Nephron (organoid): ENCODE measurements at regions not wholly inside any gene's neighbourhood (a gene's known extent, or its start where the extent isn't known, plus 50 kb on each side); places are given as distances from the start of the nearest gene placed in this dataset.

Source experiments
- H3K27ac Mint-ChIP-seq, 3 experiments: 2 replicates each; pipeline ENCODE4 v1.8.0; 2020; ENCODE audit warnings: mixed read lengths in 3 of 3, mild to moderate bottlenecking in 2 of 3, moderate library complexity in 1 of 3
- H3K27me3 Mint-ChIP-seq: 2 replicates; pipeline ENCODE4 v1.8.0; 2021; ENCODE audit warnings: low read depth, mild to moderate bottlenecking, moderate library complexity, mixed read lengths
- H3K36me3 Mint-ChIP-seq: 2 replicates; pipeline ENCODE4 v1.8.0; 2020; ENCODE audit warnings: low read depth, mixed read lengths
- H3K4me1 Mint-ChIP-seq: 2 replicates; pipeline ENCODE4 v1.8.0; 2020; ENCODE audit warnings: mixed read lengths
- H3K4me3 Mint-ChIP-seq, 3 experiments: 2 replicates each; pipeline ENCODE4 v1.8.0; 2020; ENCODE audit warnings: mild to moderate bottlenecking in 3 of 3, mixed read lengths in 3 of 3, moderate library complexity in 2 of 3
- H3K9me3 Mint-ChIP-seq: 2 replicates; pipeline ENCODE4 v1.8.0; 2020; ENCODE audit warnings: mixed read lengths
- CTCF ChIP-seq, 3 experiments: fragments of 200-600 bp; sonication (generic); IDR thresholded peaks; one replicate each; pipeline ENCODE4 v1.5.0; 2021; ENCODE audit warnings: antibody characterized with exemption in 3 of 3; ENCODE audit not compliant: unreplicated experiment in 3 of 3

GRCh38 chr17:14006249-14006942 is 62.9 kb upstream of the COX10 start:
- TF ChIP-seq CTCF (IDR thresholded peaks at IDR 0.05; ENCODE audit: unreplicated experiment in 3 of 3): no peak
- no peaks in the 10 kb centered on the region for H3K4me1 Mint-ChIP-seq
- no peak overlapping the region for H3K4me3 Mint-ChIP-seq
- no peaks in the 10 kb centered on the region for H3K27me3 Mint-ChIP-seq
- peaks cover 4% of the 10 kb centered on the region for H3K36me3 Mint-ChIP-seq
- no peak overlapping the region for H3K27ac Mint-ChIP-seq
- H3K9me3 Mint-ChIP-seq: no peaks in the 10 kb centered on the region

DNA sequence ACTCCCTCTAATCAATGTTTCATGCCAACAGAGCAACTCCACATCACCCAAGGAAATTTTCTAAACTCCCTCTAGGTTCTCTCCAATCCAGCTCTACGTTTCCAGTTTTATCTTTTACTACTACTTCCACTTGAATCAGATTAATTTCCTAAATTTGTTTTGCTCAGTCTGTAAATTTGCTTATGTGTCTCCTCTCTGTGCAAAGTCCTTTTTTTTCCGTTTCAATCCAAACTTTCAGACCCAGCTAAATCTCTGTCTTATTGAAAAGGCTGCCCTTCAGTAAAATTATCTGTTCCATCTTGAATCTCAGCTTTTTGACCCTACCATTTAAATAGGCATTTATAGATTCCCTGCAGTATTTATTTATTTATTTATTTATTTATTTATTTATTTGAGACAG is 61.4 kb upstream of the COX10 start:
- Mint-ChIP-seq H3K4me3 (no peak overlapping the region), H3K36me3 (peaks cover 4% of the 10 kb centered on the region), H3K27ac (no peak overlapping the region), H3K4me1 (no peaks in the 10 kb centered on the region), H3K27me3 (no peaks in the 10 kb centered on the region), H3K9me3 (no peaks in the 10 kb centered on the region)
- TF ChIP-seq CTCF (IDR thresholded peaks at IDR 0.05; ENCODE audit: unreplicated experiment in 3 of 3): no peak

- Mint-ChIP-seq H3K27ac (no peak overlapping the region), H3K4me1 (peaks cover 5% of the 10 kb centered on the region), H3K27me3 (peaks cover 1% of the 10 kb centered on the region), H3K4me3 (no peak overlapping the region), H3K9me3 (no peaks in the 10 kb centered on the region), H3K36me3 (peaks cover under 1% of the 10 kb centered on the region)
- TF ChIP-seq CTCF (IDR thresholded peaks at IDR 0.05; ENCODE audit: unreplicated experiment in 3 of 3): no peak
Measured at GRCh38 chr17:14011036-14011692, 58.1 kb upstream of the COX10 start.

DNA sequence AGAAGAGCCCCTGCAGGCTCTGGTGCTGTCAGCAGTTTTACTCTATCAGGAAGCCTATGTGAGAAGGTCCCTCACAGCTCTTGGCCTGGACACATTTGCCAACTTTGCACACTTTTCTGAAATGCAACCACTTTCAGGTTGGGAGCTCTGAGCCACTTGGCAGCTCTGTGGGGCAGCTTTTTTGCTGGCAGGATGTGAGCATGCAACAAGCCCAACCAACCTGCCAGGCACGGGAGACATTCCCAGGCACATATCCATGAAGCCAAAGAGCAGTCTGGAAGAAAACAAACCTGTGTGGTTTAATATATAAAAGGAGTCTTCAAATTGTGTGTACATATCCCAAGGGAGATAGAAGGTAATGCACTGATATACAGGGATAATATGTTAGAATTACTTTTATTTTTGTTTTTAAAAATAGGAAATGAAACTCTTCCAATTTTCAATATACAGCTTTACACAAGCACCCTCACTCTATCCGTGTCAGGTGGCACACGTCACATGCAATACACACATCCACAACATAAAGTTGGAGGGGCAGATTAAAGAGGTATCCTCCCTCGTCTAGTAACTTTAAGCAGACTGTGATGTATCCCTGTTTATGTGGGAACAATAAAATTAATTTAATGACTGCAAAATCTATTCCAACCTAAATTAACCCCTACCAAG is 57.4 kb upstream of the COX10 start:
- Mint-ChIP-seq H3K27ac (no peak overlapping the region), H3K36me3 (no peaks in the 10 kb centered on the region), H3K27me3 (peaks cover 6% of the 10 kb centered on the region), H3K4me1 (peaks cover 5% of the 10 kb centered on the region), H3K4me3 (no peak overlapping the region), H3K9me3 (no peaks in the 10 kb centered on the region)
- TF ChIP-seq CTCF (IDR thresholded peaks at IDR 0.05; ENCODE audit: unreplicated experiment in 3 of 3): no peak

DNA sequence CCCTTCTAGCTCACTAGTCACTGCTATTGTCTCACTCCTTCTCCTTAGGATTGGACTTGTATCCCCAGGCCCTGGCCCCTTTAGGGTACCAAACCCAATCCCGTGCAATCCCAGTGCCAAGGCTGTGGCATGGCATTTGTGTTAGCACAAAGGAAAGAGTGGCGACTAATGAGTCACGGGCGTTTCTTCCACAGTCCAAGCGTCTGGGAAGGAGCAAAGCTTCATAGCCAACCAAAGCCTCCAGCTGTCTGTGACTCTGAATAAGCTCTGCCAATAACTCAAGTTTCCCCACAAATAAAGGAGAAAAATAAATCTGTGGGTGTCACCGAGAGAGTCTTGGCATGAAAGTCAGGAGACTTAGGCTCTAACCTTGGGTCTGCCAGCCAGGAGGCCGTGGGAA is 54.6 kb upstream of the COX10 start:
- no peaks in the 10 kb centered on the region for H3K9me3 Mint-ChIP-seq
- TF ChIP-seq CTCF (IDR thresholded peaks at IDR 0.05; ENCODE audit: unreplicated experiment in 3 of 3): no peak
- peaks cover 5% of the 10 kb centered on the region for H3K4me1 Mint-ChIP-seq
- H3K27ac Mint-ChIP-seq: no peak overlapping the region
- H3K4me3 Mint-ChIP-seq: no peak overlapping the region
- no peaks in the 10 kb centered on the region for H3K36me3 Mint-ChIP-seq
- peaks cover 6% of the 10 kb centered on the region for H3K27me3 Mint-ChIP-seq
